Fibroblast of villous mesenchyme (primary cell): ENCODE measurements at regions not wholly inside any gene's neighbourhood (a gene's known extent, or its start where the extent isn't known, plus 50 kb on each side); places are given as distances from the start of the nearest gene placed in this dataset.

Experiments used
- DNase-seq: peaks from one replicate; pipeline ENCODE4 v3.0.0-alpha.2; 2010; ENCODE audit warnings: low read depth
- H3K4me3 ChIP-seq: 2 replicates; pipeline ENCODE4 v1.5.1; 2011; ENCODE audit warnings: low read depth, mild to moderate bottlenecking, low read length
- TF ChIP-seq, protein P1 (sequence below): IDR thresholded peaks from 2 replicates; pipeline ENCODE4 v1.5.1; 2012; ENCODE audit warnings: low read depth, mild to moderate bottlenecking, low read length; ENCODE audit not compliant: insufficient read depth

DNA sequence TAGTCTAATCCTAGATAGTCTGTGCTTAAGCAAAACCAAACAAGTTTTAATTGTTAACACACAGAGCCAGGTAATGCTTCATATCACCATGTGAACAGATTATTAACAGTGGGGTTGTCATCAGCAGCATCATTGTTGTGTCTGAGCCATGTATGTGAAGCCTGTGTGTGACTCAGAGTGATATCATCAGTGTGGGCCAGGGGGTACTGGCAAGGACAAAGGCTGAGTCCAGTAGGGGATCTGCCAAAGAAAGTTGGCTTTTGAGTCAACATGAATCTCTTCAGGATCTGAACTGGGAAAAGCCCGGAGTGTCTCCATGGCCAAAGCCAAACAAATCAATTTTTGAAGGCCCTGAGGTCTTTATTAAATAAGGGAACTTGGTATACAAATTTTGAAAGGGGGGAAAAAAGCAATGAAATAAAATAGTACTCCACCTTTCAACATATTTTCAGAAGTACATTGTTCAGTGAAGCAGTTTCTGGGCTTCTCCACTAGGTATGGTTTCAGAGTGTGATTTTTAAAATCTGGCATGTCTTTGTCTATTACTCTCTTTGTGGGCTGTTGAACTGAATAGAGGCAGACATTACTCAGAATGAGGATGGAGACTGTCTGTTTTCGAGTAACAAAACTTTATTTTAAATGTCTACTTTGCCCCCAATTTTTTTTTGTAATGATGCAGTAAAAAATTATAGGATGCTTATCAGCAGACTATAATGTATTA lies 444.2 kb upstream of the JAG1 start:
- no peak overlapping the region for H3K4me3 ChIP-seq
- no peak for DNase-seq
- TF ChIP-seq, protein P1, sequence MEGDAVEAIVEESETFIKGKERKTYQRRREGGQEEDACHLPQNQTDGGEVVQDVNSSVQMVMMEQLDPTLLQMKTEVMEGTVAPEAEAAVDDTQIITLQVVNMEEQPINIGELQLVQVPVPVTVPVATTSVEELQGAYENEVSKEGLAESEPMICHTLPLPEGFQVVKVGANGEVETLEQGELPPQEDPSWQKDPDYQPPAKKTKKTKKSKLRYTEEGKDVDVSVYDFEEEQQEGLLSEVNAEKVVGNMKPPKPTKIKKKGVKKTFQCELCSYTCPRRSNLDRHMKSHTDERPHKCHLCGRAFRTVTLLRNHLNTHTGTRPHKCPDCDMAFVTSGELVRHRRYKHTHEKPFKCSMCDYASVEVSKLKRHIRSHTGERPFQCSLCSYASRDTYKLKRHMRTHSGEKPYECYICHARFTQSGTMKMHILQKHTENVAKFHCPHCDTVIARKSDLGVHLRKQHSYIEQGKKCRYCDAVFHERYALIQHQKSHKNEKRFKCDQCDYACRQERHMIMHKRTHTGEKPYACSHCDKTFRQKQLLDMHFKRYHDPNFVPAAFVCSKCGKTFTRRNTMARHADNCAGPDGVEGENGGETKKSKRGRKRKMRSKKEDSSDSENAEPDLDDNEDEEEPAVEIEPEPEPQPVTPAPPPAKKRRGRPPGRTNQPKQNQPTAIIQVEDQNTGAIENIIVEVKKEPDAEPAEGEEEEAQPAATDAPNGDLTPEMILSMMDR, result no peak

DNA sequence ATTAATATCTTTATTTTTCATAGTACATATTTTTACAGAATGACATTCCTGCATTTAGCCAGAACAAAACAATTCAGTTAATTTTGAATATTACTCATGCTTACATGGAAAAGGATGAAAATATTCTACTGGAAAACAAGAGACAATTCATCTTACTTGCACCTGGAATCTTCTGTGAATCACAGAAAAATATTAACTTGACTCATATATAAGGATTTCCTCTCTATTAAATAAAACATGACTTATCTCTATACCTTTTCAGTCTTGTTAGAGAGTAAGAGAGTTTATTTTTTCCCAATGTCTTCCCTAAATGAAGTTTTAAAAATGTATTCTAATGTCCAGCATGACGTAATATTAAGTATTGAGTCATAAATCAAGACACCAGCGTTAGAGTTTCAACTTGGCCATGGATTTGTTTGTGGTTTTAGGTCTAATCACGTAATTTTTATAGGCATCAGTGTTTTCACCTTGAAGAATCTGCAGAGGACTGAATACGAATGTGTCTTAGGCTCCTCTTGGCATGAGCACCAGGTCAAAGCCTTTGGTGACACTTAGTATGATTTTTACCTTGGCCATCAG lies 445.1 kb upstream of the JAG1 start:
- DNase-seq, result no peak
- TF ChIP-seq, protein P1, result no peak
- H3K4me3 ChIP-seq, result no peak overlapping the region

DNA sequence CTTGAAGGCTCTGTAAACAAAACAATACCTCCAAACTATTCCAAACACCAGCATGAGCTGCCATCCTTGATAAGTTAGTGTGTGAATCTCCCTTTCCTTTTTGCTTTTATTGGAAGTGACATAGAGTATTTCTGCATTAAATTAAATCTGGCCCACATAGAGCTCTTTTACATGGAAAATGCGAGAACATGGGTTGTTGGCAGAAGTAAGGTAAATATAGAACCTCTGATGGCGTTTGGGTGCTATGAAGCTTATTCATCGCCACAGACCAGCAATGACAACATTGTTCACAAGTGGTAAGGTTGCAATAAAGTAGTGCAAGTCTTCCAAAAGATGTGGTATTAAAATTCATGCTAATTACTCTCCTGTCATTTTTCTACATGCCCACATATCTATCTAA lies 445.8 kb upstream of the JAG1 start:
- TF ChIP-seq, protein P1, result no peak
- H3K4me3 ChIP-seq, result no peak overlapping the region
- DNase-seq, result no peak

DNA sequence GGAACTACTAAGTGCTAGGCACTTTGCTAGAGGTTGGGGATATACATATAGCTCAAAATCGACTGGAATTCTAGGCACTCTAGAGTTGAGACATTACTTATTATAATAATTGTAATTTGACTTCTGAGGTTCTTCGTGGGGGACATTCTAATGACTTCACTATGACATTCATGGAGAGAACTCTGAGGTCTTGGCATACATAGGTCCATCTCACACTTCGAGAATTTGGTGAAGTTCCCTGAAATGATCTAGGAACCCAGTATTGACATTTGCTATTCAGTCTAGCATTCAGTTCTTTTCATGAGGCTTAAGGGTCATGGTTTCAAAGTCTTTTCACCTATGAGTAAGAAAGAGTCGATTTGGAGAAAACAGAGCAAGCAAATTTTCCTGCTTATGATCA lies 446.6 kb upstream of the JAG1 start:
- no peak overlapping the region for H3K4me3 ChIP-seq
- no peak for DNase-seq
- TF ChIP-seq, protein P1, result no peak

DNA sequence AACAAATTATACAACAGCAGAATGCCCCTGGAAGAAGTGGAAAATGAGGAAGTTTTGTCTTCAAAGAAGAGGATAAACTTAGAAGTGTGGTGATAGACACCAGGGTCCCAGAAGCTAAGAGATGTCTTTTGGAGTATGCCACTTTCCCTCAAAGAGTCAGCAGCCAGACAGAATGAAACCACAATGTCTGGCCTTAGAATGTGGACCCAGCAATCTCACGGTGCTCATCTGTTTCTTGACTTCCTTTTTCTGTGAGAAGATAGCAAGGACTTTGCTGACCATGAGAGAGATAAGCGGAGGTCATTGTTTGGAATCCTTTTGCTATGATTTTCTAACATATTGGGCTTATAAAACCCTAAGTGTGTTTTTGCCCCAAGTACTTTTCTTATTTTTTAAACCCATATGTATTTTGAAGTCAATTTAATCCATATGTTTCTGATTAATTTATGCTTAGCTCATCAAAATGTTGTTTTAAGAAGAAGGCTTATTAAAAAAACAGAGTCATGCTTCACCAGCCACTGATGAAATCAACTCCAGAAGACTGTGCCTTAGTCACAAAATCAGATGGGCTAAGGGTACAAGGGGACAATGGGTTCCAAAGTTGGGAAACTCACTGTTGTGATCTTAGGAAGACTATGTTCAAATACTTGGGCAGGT lies 451.2 kb upstream of the JAG1 start:
- TF ChIP-seq, protein P1, result no peak
- no peak overlapping the region for H3K4me3 ChIP-seq
- DNase-seq, result no peak

DNA sequence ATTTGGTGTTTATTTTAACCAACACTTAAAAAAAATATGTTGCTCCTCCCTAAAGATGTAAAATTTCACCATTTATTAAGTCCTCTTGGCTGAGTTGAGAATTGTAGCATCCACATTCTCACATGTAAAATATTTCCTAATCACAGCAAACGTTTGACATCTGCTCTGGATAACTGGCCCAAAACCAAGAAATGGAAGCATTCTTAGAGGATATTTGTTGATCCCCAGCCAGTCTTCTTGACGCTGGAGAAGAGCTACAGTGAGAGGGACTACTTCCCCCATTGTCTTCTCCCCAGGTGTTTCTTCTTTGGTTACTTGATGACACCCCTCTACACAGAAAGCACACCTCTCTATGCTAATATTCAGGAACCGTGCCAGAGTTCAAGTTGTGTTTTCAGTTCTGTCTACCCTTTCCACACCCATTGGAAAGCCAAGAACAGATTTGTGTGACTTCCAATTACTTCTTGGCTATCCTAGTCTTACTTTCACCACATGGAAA lies 454.5 kb upstream of the JAG1 start:
- H3K4me3 ChIP-seq, result no peak overlapping the region
- DNase-seq, result peak; percentile 26
- TF ChIP-seq, protein P1, result no peak
